ENCODE measurements at regions not wholly inside any gene's neighbourhood (a gene's known extent, or its start where the extent isn't known, plus 50 kb on each side); places are given as distances from the start of the nearest gene placed in this dataset.

- no peaks in the 10 kb centered on the region for H3K9me3 ChIP-seq (ENCODE audit: low read length)
- H3K27me3 ChIP-seq (ENCODE audit: insufficient read depth, low read length) = no peaks in the 10 kb centered on the region
- H3K36me3 ChIP-seq (ENCODE audit: insufficient read depth, low read length) = no peaks in the 10 kb centered on the region
Observed at GRCh38 chr9:91151718-91152095, 210.0 kb downstream of the AUH start.

DNA sequence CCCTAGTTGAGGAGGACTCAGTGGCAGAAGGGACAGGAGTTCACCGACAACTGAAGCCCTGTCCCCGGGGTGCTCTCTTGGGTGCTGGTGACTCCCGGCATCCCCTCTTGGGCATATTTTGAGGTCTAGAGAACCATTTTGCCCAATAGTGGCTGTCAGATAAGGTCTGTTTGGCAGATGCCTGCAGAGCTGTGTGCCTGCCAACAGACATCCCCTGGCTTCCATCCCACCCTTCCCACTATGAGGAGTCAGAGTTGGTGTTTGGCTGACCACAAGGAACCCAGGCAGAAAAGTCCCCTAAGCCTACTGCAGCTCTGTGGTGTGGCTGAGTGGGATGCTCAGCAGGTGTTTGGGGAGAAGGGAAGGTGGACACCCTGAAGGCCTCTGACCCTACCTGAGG is 207.0 kb downstream of the AUH start:
- Histone ChIP-seq H3K27me3 (ENCODE audit: insufficient read depth, low read length) (no peaks in the 10 kb centered on the region), H3K36me3 (ENCODE audit: insufficient read depth, low read length) (no peaks in the 10 kb centered on the region), H3K9me3 (ENCODE audit: low read length) (no peaks in the 10 kb centered on the region), H2AFZ (ENCODE audit: low read depth, low read length) (no peak overlapping the region), H3K4me3 (ENCODE audit: low read length) (no peak overlapping the region), H3K4me1 (ENCODE audit: insufficient read depth, low read length) (no peaks in the 10 kb centered on the region)

More at GRCh38 chr9:91151718-91152095, 210.0 kb downstream of the AUH start:
- Histone ChIP-seq H3K4me3 (ENCODE audit: low read length) (no peak overlapping the region), H2AFZ (ENCODE audit: low read depth, low read length) (no peak overlapping the region), H3K4me1 (ENCODE audit: insufficient read depth, low read length) (no peaks in the 10 kb centered on the region)

DNA sequence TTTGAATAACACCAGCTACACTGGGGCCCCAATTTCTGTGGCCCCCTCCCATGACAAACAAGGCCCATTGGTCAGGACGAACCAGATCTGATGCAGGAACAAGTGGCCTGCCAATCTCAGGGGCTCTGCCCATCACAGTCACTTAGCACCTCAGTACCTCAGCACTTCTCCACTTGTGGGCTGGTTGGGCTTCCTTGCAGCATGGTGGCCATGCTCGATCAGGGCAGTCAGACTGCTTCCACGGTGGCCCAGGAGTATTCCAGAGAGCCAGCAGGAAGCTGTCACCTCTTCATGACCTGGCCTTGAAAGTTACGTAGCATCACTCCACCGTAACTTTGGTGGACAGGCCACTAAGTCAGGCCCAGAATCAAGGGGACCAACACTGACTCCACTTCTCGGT is 206.5 kb downstream of the AUH start:
- Histone ChIP-seq H3K4me1 (ENCODE audit: insufficient read depth, low read length) (no peaks in the 10 kb centered on the region), H3K36me3 (ENCODE audit: insufficient read depth, low read length) (no peaks in the 10 kb centered on the region), H2AFZ (ENCODE audit: low read depth, low read length) (no peak overlapping the region), H3K4me3 (ENCODE audit: low read length) (no peak overlapping the region), H3K27me3 (ENCODE audit: insufficient read depth, low read length) (no peaks in the 10 kb centered on the region), H3K9me3 (ENCODE audit: low read length) (no peaks in the 10 kb centered on the region)

- Histone ChIP-seq H3K9me3 (ENCODE audit: low read length) (no peaks in the 10 kb centered on the region), H2AFZ (ENCODE audit: low read depth, low read length) (no peak overlapping the region), H3K36me3 (ENCODE audit: insufficient read depth, low read length) (no peaks in the 10 kb centered on the region), H3K4me1 (ENCODE audit: insufficient read depth, low read length) (no peaks in the 10 kb centered on the region), H3K4me3 (ENCODE audit: low read length) (no peak overlapping the region), H3K27me3 (ENCODE audit: insufficient read depth, low read length) (no peaks in the 10 kb centered on the region)
Observed at GRCh38 chr9:91155746-91156376, 205.9 kb downstream of the AUH start.

- Histone ChIP-seq H2AFZ (ENCODE audit: low read depth, low read length) (no peak overlapping the region), H3K9me3 (ENCODE audit: low read length) (no peaks in the 10 kb centered on the region), H3K4me1 (ENCODE audit: insufficient read depth, low read length) (no peaks in the 10 kb centered on the region), H3K36me3 (ENCODE audit: insufficient read depth, low read length) (no peaks in the 10 kb centered on the region), H3K4me3 (ENCODE audit: low read length) (no peak overlapping the region), H3K27me3 (ENCODE audit: insufficient read depth, low read length) (no peaks in the 10 kb centered on the region)
Observed at GRCh38 chr9:91156451-91157234, 205.1 kb downstream of the AUH start.

GRCh38 chr9:91157883-91158282 is 203.8 kb downstream of the AUH start:
- peaks cover 8% of the 10 kb centered on the region for H3K4me1 ChIP-seq (ENCODE audit: insufficient read depth, low read length)
- H3K36me3 ChIP-seq (ENCODE audit: insufficient read depth, low read length) = no peaks in the 10 kb centered on the region
- no peaks in the 10 kb centered on the region for H3K27me3 ChIP-seq (ENCODE audit: insufficient read depth, low read length)
- no peak overlapping the region for H2AFZ ChIP-seq (ENCODE audit: low read depth, low read length)
- H3K4me3 ChIP-seq (ENCODE audit: low read length) = no peak overlapping the region
- no peaks in the 10 kb centered on the region for H3K9me3 ChIP-seq (ENCODE audit: low read length)

DNA sequence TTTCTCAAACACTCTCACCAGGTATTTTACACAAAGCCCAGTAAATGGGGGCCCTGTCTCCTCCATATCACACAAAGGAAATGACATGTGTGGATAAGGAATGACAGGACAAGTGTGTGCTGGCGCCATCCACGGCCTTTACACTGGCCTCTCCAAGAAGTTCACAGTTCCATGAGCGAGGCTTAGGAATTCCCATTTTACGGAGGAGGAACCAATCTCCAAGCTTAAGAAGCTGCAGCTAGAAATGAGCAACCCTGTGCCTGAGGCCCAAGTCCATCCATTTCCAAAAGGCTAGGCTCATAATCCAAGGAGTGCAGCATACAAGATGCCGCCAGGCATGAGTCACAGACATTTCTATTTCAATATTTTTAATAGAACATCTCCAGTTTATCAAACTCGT is 203.4 kb downstream of the AUH start:
- Histone ChIP-seq H3K4me1 (ENCODE audit: insufficient read depth, low read length) (peaks cover 10% of the 10 kb centered on the region), H2AFZ (ENCODE audit: low read depth, low read length) (no peak overlapping the region), H3K9me3 (ENCODE audit: low read length) (no peaks in the 10 kb centered on the region), H3K27me3 (ENCODE audit: insufficient read depth, low read length) (no peaks in the 10 kb centered on the region), H3K4me3 (ENCODE audit: low read length) (no peak overlapping the region), H3K36me3 (ENCODE audit: insufficient read depth, low read length) (no peaks in the 10 kb centered on the region)

DNA sequence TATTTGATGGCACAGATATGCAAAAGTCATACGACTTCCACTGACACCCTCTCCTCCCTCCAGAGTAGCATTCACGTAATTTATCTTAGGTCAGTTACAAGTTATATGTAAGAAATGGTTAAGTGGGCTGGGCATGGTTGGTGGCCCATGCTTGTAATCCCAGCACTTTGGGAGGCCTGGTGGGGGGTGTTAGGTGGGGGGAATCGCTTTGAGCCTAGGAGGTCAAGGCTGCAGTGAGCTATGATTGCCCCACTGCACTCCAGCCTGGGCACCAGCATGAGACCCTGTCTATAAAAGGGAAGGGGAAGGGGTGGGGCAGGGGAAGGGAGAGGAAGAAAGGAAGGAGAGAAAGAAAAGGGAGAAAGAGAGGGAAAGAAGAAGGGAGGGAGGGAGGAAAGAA is 202.8 kb downstream of the AUH start:
- H3K4me1 ChIP-seq (ENCODE audit: insufficient read depth, low read length) = peaks cover 10% of the 10 kb centered on the region
- H3K9me3 ChIP-seq (ENCODE audit: low read length) = no peaks in the 10 kb centered on the region
- no peak overlapping the region for H3K4me3 ChIP-seq (ENCODE audit: low read length)
- H3K36me3 ChIP-seq (ENCODE audit: insufficient read depth, low read length) = no peaks in the 10 kb centered on the region
- H3K27me3 ChIP-seq (ENCODE audit: insufficient read depth, low read length) = no peaks in the 10 kb centered on the region
- H2AFZ ChIP-seq (ENCODE audit: low read depth, low read length) = no peak overlapping the region

DNA sequence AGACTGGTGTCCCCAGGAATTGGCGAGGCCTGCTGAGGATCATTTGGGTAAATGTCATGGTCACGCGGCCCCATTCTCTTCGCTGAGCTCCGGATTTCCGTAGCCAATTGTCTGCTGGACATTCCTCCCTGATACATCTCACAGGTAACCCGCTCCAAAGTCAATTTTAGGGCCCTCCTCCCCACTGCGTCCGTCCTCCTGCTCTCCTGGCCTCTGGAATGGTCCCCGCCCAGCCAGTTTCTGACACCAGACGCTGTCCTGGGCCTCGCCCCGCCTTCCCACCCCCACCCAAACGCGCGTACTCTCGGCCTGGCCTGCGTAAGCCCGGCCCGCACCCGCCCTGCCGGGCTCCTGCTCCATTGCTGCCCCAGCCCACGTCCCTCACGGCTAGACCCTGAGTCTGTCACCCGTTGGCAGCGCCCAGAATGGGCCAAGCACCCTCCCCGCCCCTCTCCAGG is 202.0 kb downstream of the AUH start:
- no peaks in the 10 kb centered on the region for H3K9me3 ChIP-seq (ENCODE audit: low read length)
- peaks cover 10% of the 10 kb centered on the region for H3K4me1 ChIP-seq (ENCODE audit: insufficient read depth, low read length)
- no peak overlapping the region for H3K4me3 ChIP-seq (ENCODE audit: low read length)
- no peaks in the 10 kb centered on the region for H3K36me3 ChIP-seq (ENCODE audit: insufficient read depth, low read length)
- no peak overlapping the region for H2AFZ ChIP-seq (ENCODE audit: low read depth, low read length)
- H3K27me3 ChIP-seq (ENCODE audit: insufficient read depth, low read length) = no peaks in the 10 kb centered on the region

- H3K4me1 ChIP-seq (ENCODE audit: insufficient read depth, low read length) = peaks cover 10% of the 10 kb centered on the region
- H3K36me3 ChIP-seq (ENCODE audit: insufficient read depth, low read length) = no peaks in the 10 kb centered on the region
- no peak overlapping the region for H3K4me3 ChIP-seq (ENCODE audit: low read length)
- no peaks in the 10 kb centered on the region for H3K9me3 ChIP-seq (ENCODE audit: low read length)
- H2AFZ ChIP-seq (ENCODE audit: low read depth, low read length) = no peak overlapping the region
- no peaks in the 10 kb centered on the region for H3K27me3 ChIP-seq (ENCODE audit: insufficient read depth, low read length)
Observed at GRCh38 chr9:91160181-91160580, 201.5 kb downstream of the AUH start.

- Histone ChIP-seq H2AFZ (ENCODE audit: low read depth, low read length) (no peak overlapping the region), H3K4me1 (ENCODE audit: insufficient read depth, low read length) (peaks cover 10% of the 10 kb centered on the region), H3K27me3 (ENCODE audit: insufficient read depth, low read length) (no peaks in the 10 kb centered on the region), H3K36me3 (ENCODE audit: insufficient read depth, low read length) (no peaks in the 10 kb centered on the region), H3K4me3 (ENCODE audit: low read length) (no peak overlapping the region), H3K9me3 (ENCODE audit: low read length) (no peaks in the 10 kb centered on the region)
Observed at GRCh38 chr9:91160599-91161464, 200.9 kb downstream of the AUH start.

- H3K27me3 ChIP-seq (ENCODE audit: insufficient read depth, low read length) = no peaks in the 10 kb centered on the region
- no peak overlapping the region for H2AFZ ChIP-seq (ENCODE audit: low read depth, low read length)
- H3K4me1 ChIP-seq (ENCODE audit: insufficient read depth, low read length) = peaks cover 10% of the 10 kb centered on the region
- H3K9me3 ChIP-seq (ENCODE audit: low read length) = no peaks in the 10 kb centered on the region
- no peak overlapping the region for H3K4me3 ChIP-seq (ENCODE audit: low read length)
- H3K36me3 ChIP-seq (ENCODE audit: insufficient read depth, low read length) = no peaks in the 10 kb centered on the region
Observed at GRCh38 chr9:91161465-91162300, 200.0 kb downstream of the AUH start.
